ENCODE measurements at regions not wholly inside any gene's neighbourhood (a gene's known extent, or its start where the extent isn't known, plus 50 kb on each side); places are given as distances from the start of the nearest gene placed in this dataset.

DNA sequence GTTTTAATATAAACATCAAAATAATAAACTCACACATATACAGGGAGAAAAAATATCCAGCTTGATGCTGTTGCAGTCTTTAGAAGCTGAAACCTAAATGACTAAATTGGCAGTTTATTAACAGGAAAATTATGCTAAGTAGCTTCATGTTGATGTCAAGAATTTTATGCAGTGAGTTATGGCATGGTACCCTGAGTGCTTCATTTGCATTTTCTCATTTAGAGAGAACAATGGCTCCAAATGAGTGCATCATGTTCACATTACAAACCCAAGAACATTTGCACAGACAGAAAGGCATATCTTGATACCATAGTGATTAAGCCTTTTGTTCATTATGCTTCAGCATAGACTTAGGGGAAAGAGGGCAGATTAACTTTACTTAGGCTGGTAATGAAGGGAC is 102.9 kb upstream of the FSTL4 start:
- TF ChIP-seq, protein P1, sequence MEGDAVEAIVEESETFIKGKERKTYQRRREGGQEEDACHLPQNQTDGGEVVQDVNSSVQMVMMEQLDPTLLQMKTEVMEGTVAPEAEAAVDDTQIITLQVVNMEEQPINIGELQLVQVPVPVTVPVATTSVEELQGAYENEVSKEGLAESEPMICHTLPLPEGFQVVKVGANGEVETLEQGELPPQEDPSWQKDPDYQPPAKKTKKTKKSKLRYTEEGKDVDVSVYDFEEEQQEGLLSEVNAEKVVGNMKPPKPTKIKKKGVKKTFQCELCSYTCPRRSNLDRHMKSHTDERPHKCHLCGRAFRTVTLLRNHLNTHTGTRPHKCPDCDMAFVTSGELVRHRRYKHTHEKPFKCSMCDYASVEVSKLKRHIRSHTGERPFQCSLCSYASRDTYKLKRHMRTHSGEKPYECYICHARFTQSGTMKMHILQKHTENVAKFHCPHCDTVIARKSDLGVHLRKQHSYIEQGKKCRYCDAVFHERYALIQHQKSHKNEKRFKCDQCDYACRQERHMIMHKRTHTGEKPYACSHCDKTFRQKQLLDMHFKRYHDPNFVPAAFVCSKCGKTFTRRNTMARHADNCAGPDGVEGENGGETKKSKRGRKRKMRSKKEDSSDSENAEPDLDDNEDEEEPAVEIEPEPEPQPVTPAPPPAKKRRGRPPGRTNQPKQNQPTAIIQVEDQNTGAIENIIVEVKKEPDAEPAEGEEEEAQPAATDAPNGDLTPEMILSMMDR (IDR thresholded peaks at IDR 0.05; ENCODE audit: low read depth, low read length, poor library complexity, severe bottlenecking), result no peak
- no peak for TF ChIP-seq EZH2phosphoT487 (IDR thresholded peaks at IDR 0.05; ENCODE audit: borderline replicate concordance, low read length)
